Spinal cord (tissue), 9 donors: ENCODE measurements at regions not wholly inside any gene's neighbourhood (a gene's known extent, or its start where the extent isn't known, plus 50 kb on each side); places are given as distances from the start of the nearest gene placed in this dataset.
"Not testable (repeated sequence)": the region's sequence is repeated elsewhere in the genome, so short reads cannot be mapped to it uniquely, and the experiment has no call there.

Experiments used
- DNase-seq, 6 donors: peaks; one replicate each; pipeline versions ENCODE4 v3.0.0 to v3.0.0-alpha.2; 2013 to 2015; ENCODE audit warnings: low spot score in 6 of 6, low read depth in 4 of 6
- H3K27ac ChIP-seq: one replicate; pipeline ENCODE4 v1.5.1; 2013; ENCODE audit warnings: low read depth, low read length, control low read depth
- H3K27me3 ChIP-seq: one replicate; pipeline ENCODE4 v1.6.1; 2013; ENCODE audit warnings: low read length; ENCODE audit not compliant: control insufficient read depth, insufficient read depth
- H3K36me3 ChIP-seq: one replicate; pipeline ENCODE4 v1.6.1; 2013; ENCODE audit warnings: low read length; ENCODE audit not compliant: control insufficient read depth, insufficient read depth
- H3K4me1 ChIP-seq: one replicate; pipeline ENCODE4 v1.6.1; 2013; ENCODE audit warnings: low read length; ENCODE audit not compliant: control insufficient read depth, insufficient read depth
- H3K4me3 ChIP-seq: one replicate; pipeline ENCODE4 v1.5.1; 2013; ENCODE audit warnings: low read depth, low read length, control low read depth
- H3K9me3 ChIP-seq: one replicate; pipeline ENCODE4 v1.6.1; 2013; ENCODE audit warnings: low read length; ENCODE audit not compliant: control insufficient read depth, insufficient read depth
- WGBS: methylation state at CpG from one replicate; pipeline ENCODE4 v1.1.5; 2013; ENCODE audit warnings: missing lambda C conversion rate; ENCODE audit not compliant: insufficient coverage; 5-methylcytosine and 5-hydroxymethylcytosine counted together
- donor health status: healthy.

DNA sequence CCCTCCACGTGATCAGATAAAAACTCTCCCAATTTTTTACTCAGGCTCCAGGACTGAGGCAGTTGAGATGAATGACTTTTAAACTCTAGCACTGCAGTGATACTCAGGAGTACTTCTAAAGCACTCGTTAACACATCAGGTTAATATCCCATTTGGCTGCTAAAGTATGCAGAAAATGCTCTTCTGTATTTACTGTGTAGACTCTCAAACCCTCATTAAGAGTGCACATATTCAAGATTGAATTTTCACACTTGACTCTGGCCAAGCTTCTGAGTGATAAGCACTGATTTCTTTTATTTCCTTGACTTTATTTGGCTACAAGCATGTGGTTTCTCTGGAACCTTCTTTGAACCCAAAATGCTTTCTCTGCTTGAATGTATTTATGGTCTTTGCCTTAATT is 392.3 kb upstream of the NECTIN3 start:
- 60% methylated on average over 1 of the region's 2 CpGs for WGBS
- no peaks in the 10 kb centered on the region for H3K36me3 ChIP-seq
- H3K9me3 ChIP-seq = no peaks in the 10 kb centered on the region
- no peaks in the 10 kb centered on the region for H3K4me1 ChIP-seq
- H3K27ac ChIP-seq = no peak overlapping the region
- H3K4me3 ChIP-seq = no peak overlapping the region
- peak in 1 of 6 donors; percentile 38 for DNase-seq
- no peaks in the 10 kb centered on the region for H3K27me3 ChIP-seq

DNA sequence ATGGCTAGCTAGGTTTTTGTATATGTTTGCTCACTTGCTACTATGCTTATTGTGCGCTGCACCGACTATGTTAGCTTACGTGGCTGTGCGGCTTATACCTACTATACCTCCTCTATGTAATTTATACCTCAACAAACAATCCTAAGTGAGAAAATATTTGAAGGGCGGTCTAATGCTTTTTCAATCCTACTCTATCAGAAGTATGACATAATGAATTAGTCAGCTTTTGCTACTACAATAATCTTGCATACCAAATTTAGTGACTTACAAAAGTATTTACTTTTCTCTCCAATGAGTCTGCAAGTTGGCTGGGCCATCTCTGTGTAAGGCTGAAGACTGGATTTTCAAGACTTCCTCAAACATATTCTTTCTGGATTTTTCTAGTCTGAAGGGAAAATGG is 391.2 kb upstream of the NECTIN3 start:
- no peak for DNase-seq
- Histone ChIP-seq H3K4me3 (no peak overlapping the region), H3K36me3 (no peaks in the 10 kb centered on the region), H3K9me3 (no peaks in the 10 kb centered on the region), H3K27me3 (no peaks in the 10 kb centered on the region), H3K27ac (no peak overlapping the region), H3K4me1 (no peaks in the 10 kb centered on the region)
- WGBS = no CpG with 5 or more reads among the region's 5 CpGs

DNA sequence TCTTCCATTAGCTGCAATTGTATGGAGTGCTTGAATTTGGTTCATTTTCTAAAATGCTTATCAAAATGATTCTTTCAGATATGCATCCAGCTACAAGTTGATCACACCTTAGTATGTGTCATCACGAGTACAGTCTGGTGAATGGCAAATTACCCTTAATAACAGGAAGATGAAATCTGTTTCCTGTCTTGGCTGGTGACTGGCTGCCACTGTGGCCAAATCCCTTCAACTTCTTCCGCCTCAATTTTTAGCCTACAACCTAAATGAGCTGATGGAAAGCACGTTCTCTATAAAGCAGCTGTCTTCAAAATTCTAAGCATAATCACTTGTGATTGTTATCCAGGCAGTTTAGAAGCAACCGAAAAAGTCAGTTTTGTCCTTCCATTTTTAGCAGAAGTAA is 387.1 kb upstream of the NECTIN3 start:
- WGBS = 71% methylated on average over 1 of the region's 4 CpGs
- Histone ChIP-seq H3K27ac (no peak overlapping the region), H3K4me3 (no peak overlapping the region), H3K4me1 (no peaks in the 10 kb centered on the region), H3K27me3 (no peaks in the 10 kb centered on the region), H3K9me3 (no peaks in the 10 kb centered on the region), H3K36me3 (no peaks in the 10 kb centered on the region)
- DNase-seq = peak in 1 of 6 donors; percentile 30

DNA sequence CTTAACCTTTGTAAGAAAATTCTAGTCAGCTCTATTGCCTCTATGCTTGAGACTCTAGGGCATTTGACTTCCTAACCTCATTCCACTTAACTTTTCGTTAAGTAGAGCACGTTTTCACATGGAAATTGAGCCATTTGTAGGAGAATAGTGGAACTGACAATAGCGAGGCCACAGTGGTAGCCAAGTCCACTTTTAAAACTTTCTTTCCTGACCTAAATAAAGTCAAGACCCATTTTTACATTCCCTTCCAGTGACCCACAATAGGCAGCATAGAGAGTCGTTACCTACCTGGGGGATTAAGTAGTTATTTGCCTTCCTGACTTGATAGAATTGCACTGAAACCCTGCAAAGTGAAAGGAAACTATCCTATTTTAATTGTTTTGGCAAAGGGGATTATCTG is 386.0 kb upstream of the NECTIN3 start:
- no CpG with 5 or more reads among the region's 4 CpGs for WGBS
- no peak overlapping the region for H3K27ac ChIP-seq
- no peaks in the 10 kb centered on the region for H3K27me3 ChIP-seq
- H3K4me3 ChIP-seq = no peak overlapping the region
- H3K36me3 ChIP-seq = no peaks in the 10 kb centered on the region
- DNase-seq = peak in 2 of 6 donors; percentile 4 to 34
- H3K9me3 ChIP-seq = no peaks in the 10 kb centered on the region
- no peaks in the 10 kb centered on the region for H3K4me1 ChIP-seq

DNA sequence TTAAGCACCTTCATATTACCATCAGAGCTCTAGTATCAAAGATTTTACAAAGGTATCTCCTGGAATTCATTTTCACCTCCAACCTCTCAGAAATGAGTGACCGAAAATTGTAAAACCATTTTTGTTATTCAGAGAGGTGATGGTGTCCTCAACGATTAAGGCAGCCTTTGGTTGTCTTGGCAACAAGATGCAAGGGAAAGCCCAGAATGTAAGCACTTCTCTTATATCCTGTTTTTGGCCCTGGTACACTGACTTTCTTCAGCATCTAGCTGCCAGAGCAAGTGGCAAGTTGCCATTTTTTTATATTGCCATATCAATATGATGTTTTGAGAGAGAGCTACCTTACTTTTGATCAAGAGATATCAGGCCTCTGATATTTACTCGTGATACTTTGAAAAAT is 384.9 kb upstream of the NECTIN3 start:
- Histone ChIP-seq H3K27me3 (no peaks in the 10 kb centered on the region), H3K4me1 (no peaks in the 10 kb centered on the region), H3K36me3 (no peaks in the 10 kb centered on the region), H3K27ac (no peak overlapping the region), H3K4me3 (no peak overlapping the region), H3K9me3 (no peaks in the 10 kb centered on the region)
- 11% methylated on average over 1 of the region's 3 CpGs for WGBS
- DNase-seq = peak in 3 of 6 donors; percentile 1 to 63 (median 59)

DNA sequence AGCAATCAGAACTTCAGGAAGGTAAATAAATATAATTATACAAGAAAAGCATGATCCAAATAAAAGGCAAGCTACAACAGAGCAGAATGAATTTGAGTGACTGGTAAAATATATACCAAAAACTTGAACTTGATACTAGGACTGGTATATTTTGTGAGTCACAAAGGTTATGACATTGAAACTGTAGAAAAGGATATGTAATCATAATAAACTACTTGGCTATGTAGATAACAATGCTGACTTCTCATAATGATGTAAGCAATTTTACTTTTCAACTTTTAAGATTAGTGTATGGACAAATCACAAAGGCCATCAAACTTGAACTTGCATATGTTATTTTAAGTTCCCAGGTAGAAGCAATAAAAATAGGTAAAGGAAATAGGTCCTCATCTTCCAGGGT is 384.5 kb upstream of the NECTIN3 start:
- no peak for DNase-seq

DNA sequence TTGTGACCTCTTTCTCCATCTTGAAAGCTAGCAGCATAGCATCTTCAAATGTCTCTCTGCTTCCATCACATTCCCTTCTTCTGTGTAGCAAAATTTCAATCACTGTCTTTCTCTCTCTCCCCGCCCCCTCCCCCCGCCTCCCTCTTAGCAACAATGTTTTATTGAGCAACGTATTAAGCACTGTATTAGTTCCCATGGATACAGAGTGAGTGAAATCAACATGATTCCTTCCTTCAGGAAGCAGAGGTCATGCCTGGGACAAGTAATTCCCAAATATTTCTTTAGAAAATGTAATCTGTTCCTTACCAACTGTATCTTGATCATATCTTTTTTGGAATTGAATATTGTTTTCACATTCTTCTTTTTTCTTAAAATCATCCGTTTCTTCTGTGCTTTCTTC is 373.7 kb upstream of the NECTIN3 start:
- 40% methylated on average over 1 of the region's 4 CpGs for WGBS
- DNase-seq = no peak
- Histone ChIP-seq H3K4me1 (no peaks in the 10 kb centered on the region), H3K36me3 (no peaks in the 10 kb centered on the region), H3K4me3 (no peak overlapping the region), H3K27ac (no peak overlapping the region), H3K9me3 (no peaks in the 10 kb centered on the region), H3K27me3 (no peaks in the 10 kb centered on the region)

More for the DNA sequence above, 384.5 kb upstream of the NECTIN3 start:
- Histone ChIP-seq H3K27me3 (no peaks in the 10 kb centered on the region), H3K9me3 (no peaks in the 10 kb centered on the region), H3K4me3 (no peak overlapping the region), H3K27ac (no peak overlapping the region), H3K4me1 (no peaks in the 10 kb centered on the region), H3K36me3 (no peaks in the 10 kb centered on the region)

DNA sequence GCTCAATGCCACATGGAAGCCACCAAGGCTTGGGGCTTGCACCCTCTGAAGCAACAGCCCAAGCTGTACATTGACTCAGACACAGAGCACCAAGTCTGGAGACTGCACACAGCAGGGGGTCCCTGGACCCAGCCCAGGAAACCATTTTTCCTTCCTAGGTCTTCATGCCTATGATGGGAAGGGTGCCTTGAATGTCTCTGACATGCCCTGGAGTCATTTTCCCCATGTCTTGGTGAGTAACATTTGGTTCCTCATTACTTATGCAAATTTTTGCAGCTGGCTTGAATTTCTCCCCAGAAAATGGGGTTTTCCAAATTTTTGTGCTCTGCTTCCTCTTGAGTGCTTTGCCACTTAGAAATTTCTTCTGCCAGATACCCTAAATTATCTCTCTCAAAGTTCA is 367.3 kb upstream of the NECTIN3 start:
- not testable (repeated sequence) for H3K27me3 ChIP-seq, H3K4me1 ChIP-seq, H3K27ac ChIP-seq, H3K4me3 ChIP-seq, DNase-seq, H3K9me3 ChIP-seq, H3K36me3 ChIP-seq

DNA sequence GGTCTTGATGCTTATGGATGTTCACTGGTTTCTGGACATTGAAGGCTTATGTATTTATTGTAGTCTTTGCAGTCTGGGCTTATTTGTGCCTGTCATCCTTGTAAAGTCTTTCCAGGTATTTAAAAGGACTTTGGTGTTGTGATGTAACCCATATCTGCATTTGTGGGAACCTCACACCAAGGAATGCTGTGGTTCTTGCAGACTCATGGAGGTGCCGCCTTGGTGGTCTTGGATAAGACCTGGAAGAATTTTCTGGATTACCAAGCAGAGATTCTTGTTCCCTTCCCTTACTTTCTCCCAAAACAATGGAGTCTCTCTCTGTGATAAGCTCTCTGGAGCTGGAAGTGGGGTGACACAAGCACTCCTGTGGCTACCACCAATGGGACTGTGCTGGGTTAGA is 363.5 kb upstream of the NECTIN3 start:
- no peak for DNase-seq
- WGBS = no CpG with 5 or more reads among the region's 1 CpG
- Histone ChIP-seq H3K4me1 (no peaks in the 10 kb centered on the region), H3K9me3 (no peaks in the 10 kb centered on the region), H3K4me3 (no peak overlapping the region), H3K27ac (no peak overlapping the region), H3K27me3 (no peaks in the 10 kb centered on the region), H3K36me3 (no peaks in the 10 kb centered on the region)

DNA sequence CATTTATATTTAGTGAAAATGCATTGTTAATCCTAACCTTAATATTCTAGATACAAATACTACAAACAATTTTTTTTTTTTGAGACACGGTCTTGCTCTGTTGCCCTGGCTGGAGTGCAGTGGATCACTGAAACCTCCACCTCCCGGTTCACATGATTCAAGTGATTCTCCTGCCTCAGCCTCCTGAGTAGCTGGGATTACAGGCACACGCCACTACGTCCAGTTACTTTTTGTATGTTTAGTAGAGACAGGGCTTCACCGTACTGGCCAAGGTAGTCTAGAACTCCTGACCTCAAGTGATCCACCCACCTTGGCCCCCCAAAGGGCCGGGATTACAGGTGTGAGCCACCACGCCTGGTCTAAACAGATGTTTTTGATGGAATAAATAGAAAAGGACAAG is 361.5 kb upstream of the NECTIN3 start:
- Histone ChIP-seq H3K9me3 (no peaks in the 10 kb centered on the region), H3K27me3 (no peaks in the 10 kb centered on the region), H3K4me1 (no peaks in the 10 kb centered on the region), H3K27ac (no peak overlapping the region), H3K4me3 (no peak overlapping the region), H3K36me3 (no peaks in the 10 kb centered on the region)
- 92% methylated on average over 5 of the region's 7 CpGs for WGBS
- no peak for DNase-seq

DNA sequence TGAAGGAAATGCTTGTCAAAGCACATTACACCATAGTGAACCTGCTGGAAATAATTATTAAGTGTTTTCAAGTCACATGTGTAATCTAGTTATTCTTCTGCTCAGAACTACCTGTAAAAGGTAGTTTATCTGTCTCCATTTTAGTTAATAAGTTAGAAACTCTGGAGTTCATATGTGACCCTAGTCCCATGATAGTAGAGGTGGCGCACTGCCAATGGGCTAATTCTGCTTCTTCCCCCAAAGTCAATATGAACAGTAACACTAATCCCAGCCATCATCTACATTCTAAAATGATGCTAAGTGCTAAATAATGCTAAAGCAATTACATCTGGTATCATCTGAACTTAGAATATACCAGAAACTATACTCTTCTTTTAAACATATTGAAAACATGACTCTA is 361.0 kb upstream of the NECTIN3 start:
- Histone ChIP-seq H3K4me3 (no peak overlapping the region), H3K27me3 (no peaks in the 10 kb centered on the region), H3K4me1 (no peaks in the 10 kb centered on the region), H3K9me3 (no peaks in the 10 kb centered on the region), H3K36me3 (no peaks in the 10 kb centered on the region), H3K27ac (no peak overlapping the region)
- no peak for DNase-seq
- no CpG with 5 or more reads among the region's 1 CpG for WGBS
